Stimulated activated naive CD8-positive, alpha-beta T cell treated with anti-CD3 and anti-CD28 coated beads, Interleukin-15, amount 100 ng/mL, for 72 hours (primary cell): ENCODE measurements at regions not wholly inside any gene's neighbourhood (a gene's known extent, or its start where the extent isn't known, plus 50 kb on each side); places are given as distances from the start of the nearest gene placed in this dataset.

Experiments
- ATAC-seq: fragments of 150-1000 bp; cut with Tn5 transposase; 2 replicates; pipeline ENCODE4 v1.10.0; 2021; ENCODE audit warnings: mild to moderate bottlenecking, moderate library complexity
- DNase-seq, 2 donors: peaks; one replicate each; pipeline ENCODE4 v3.0.0; 2021 to 2022
- H3K27ac Mint-ChIP-seq, 2 donors: one replicate each; pipeline ENCODE4 v1.8.0; 2022; ENCODE audit warnings: mild to moderate bottlenecking in 2 of 2, mixed read lengths in 2 of 2, moderate library complexity in 2 of 2
- H3K27me3 Mint-ChIP-seq: one replicate; pipeline ENCODE4 v1.8.0; 2022; ENCODE audit warnings: mixed read lengths
- H3K4me1 Mint-ChIP-seq: one replicate; pipeline ENCODE4 v1.8.0; 2022; ENCODE audit warnings: mild to moderate bottlenecking, mixed read lengths
- H3K4me3 Mint-ChIP-seq, 2 donors: one replicate each; pipeline ENCODE4 v1.8.0; 2022; ENCODE audit warnings: mild to moderate bottlenecking in 2 of 2, mixed read lengths in 2 of 2, moderate library complexity in 1 of 2
- H3K9me3 Mint-ChIP-seq, 2 donors: one replicate each; pipeline ENCODE4 v1.8.0; 2022; ENCODE audit warnings: mixed read lengths in 2 of 2

DNA sequence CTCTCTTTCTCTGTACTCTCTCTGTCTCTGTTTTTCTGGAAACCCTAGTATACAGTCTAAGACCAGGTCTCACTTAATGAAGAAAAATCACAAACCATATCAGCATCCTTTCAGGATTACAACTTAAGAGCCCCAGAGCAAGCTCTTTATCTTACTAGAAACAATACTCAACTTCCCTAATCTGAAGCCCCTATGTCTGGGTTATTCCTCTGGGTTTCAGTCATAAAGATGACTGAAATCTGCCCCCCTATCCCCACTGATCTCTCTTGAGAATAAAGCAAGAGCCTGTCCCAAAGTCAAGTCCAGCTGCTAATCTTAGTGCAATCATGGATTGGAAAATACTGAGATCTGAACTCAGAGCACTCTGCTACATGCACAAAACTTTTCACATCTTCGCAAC lies 53.9 kb upstream of the PICALM start:
- Mint-ChIP-seq H3K4me1 (peaks cover 24% of the 10 kb centered on the region), H3K9me3 (no peaks in the 10 kb centered on the region), H3K27ac (no peak overlapping the region), H3K27me3 (peaks cover 7% of the 10 kb centered on the region), H3K4me3 (no peak overlapping the region)
- DNase-seq (no peak), ATAC-seq (no peak)

DNA sequence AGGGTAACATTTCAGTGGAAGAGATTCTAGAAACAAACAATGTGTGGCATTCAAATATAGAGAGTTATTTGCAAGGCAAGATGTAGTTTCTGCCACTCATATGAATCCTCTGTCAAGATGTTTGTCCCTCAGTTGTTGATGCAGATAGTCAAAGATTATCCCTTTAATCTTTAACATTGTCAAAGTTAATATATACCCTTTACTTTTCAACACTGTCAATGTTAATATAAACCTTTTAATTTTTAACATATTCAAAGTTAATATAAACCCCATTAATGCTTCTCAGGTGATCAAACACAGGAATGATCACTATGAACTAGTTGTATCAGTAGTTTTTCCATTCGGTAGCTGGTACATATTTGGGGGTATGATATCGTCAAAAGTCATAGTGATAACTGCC lies 51.9 kb upstream of the PICALM start:
- no peaks in the 10 kb centered on the region for H3K9me3 Mint-ChIP-seq
- H3K4me1 Mint-ChIP-seq = peaks cover 44% of the 10 kb centered on the region
- no peak overlapping the region for H3K27ac Mint-ChIP-seq
- DNase-seq = no peak
- no peak for ATAC-seq
- peaks cover 7% of the 10 kb centered on the region for H3K27me3 Mint-ChIP-seq
- no peak overlapping the region for H3K4me3 Mint-ChIP-seq

DNA sequence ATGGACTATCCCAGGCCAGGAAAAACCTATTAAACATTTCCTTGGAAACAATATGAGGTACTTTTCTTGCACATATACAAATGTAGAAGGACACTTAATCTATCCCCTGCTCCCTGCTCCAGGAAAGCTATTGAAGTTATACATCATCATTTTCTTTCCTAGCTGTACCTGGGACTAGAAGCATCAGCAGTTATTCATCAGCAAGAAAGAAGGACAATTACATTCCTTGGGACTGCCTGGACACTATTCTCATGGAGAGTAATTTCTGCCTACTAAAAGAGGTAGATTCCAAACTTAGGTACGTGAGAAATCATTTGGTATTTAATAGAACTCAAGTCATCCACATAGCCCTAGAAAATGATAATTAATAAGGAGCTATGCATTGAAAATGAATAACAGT lies 51.0 kb upstream of the PICALM start:
- Mint-ChIP-seq H3K9me3 (no peaks in the 10 kb centered on the region), H3K27ac (no peak overlapping the region), H3K27me3 (peaks cover 7% of the 10 kb centered on the region), H3K4me1 (peaks cover 49% of the 10 kb centered on the region), H3K4me3 (no peak overlapping the region)
- DNase-seq = no peak
- no peak for ATAC-seq

DNA sequence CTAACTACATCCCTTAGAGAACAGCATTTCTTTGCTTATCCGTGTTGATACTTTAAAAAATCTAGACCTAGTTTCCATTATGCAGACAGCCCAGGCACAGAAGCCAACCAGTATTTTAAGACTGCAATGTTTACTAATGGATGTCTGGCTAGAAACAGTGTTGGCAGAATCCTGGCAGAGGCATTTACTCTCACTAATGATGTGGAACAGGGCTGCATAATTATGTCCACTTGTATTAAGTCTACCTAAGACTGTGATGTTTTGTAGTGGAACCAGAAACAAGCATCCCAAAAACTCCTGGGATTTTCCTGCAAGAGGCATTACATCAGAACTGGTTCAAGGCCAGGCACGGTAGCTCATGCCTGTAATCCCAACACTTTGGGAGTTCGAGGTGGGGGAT lies 50.2 kb upstream of the PICALM start:
- Mint-ChIP-seq H3K4me3 (no peak overlapping the region), H3K4me1 (peaks cover 41% of the 10 kb centered on the region), H3K9me3 (no peaks in the 10 kb centered on the region), H3K27me3 (peaks cover 7% of the 10 kb centered on the region), H3K27ac (no peak overlapping the region)
- ATAC-seq (no peak), DNase-seq (no peak)
